Endothelial cell (in vitro differentiated cells): ENCODE measurements at regions not wholly inside any gene's neighbourhood (a gene's known extent, or its start where the extent isn't known, plus 50 kb on each side); places are given as distances from the start of the nearest gene placed in this dataset.

Experiments used
- DNase-seq: peaks from one replicate; pipeline ENCODE4 v3.0.0; 2021; ENCODE audit warnings: low spot score
- H3K27ac Mint-ChIP-seq: one replicate; pipeline ENCODE4 v1.8.0; 2021; ENCODE audit warnings: mixed read lengths, inconsistent platforms; ENCODE audit not compliant: unreplicated experiment
- H3K27me3 Mint-ChIP-seq: one replicate; pipeline ENCODE4 v1.8.0; 2021; ENCODE audit warnings: mild to moderate bottlenecking, moderate library complexity, mixed read lengths, inconsistent platforms; ENCODE audit not compliant: unreplicated experiment
- H3K36me3 Mint-ChIP-seq: one replicate; pipeline ENCODE4 v1.8.0; 2021; ENCODE audit warnings: mild to moderate bottlenecking, low read depth, mixed read lengths, inconsistent platforms; ENCODE audit not compliant: unreplicated experiment
- H3K4me1 Mint-ChIP-seq: one replicate; pipeline ENCODE4 v1.8.0; 2021; ENCODE audit warnings: mild to moderate bottlenecking, mixed read lengths, inconsistent platforms; ENCODE audit not compliant: unreplicated experiment
- H3K4me3 Mint-ChIP-seq: one replicate; pipeline ENCODE4 v1.8.0; 2021; ENCODE audit warnings: mild to moderate bottlenecking, mixed read lengths, inconsistent platforms; ENCODE audit not compliant: unreplicated experiment
- H3K9me3 Mint-ChIP-seq: one replicate; pipeline ENCODE4 v1.8.0; 2021; ENCODE audit warnings: mixed read lengths, inconsistent platforms; ENCODE audit not compliant: unreplicated experiment
- CTCF ChIP-seq: fragments of 200-600 bp; sonication (generic); IDR thresholded peaks from one replicate; pipeline ENCODE4 v1.5.0; 2021; ENCODE audit warnings: antibody characterized with exemption; ENCODE audit not compliant: unreplicated experiment

DNA sequence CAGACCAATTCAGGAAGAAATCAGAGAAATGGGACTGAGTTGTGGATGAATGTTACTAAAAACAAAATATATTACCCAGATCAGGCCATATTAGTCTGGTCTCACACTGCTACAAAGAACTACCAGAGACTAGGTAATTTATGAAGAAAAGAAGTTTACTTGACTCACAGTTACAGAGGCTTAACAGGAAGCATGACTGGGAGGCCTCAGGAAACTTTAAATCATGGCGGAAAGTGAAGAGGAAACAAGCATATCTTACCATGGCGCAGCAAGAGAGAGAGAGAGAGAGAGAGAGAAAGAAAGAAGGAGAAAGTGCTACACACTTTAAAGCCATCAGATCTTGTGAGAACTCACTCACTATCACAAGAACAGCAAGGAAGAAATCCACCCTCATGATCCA lies 636.8 kb upstream of the GRM3 start:
- TF ChIP-seq CTCF, result no peak
- Mint-ChIP-seq H3K36me3 (no peaks in the 10 kb centered on the region), H3K27ac (peak overlapping the region; percentile 91), H3K4me3 (no peak overlapping the region), H3K9me3 (no peaks in the 10 kb centered on the region), H3K27me3 (peaks cover 3% of the 10 kb centered on the region), H3K4me1 (peaks cover 4% of the 10 kb centered on the region)
- DNase-seq, result no peak

DNA sequence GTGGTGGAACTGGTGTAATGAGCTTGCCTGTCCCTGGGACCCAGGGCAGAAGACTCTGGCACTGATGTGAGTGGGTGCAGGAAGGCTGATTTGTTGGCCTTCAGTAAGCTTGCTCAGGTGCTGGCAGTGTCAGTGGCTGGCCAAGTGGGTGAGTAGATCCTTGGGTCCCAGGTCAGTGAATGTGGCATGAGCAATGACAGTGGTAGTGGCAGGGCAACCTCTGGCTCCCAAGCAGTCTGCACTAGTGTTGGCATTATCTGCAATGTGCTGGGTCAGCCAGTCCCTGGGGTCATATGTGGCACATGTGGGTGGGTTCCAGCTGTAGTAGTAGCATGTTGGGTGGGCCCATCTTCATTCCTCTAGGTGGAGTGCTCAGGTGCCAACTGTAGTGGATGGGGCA lies 640.9 kb upstream of the GRM3 start:
- peaks cover 3% of the 10 kb centered on the region for H3K27me3 Mint-ChIP-seq
- no peaks in the 10 kb centered on the region for H3K9me3 Mint-ChIP-seq
- no peak for TF ChIP-seq CTCF
- H3K4me1 Mint-ChIP-seq, result peaks cover 4% of the 10 kb centered on the region
- H3K4me3 Mint-ChIP-seq, result no peak overlapping the region
- H3K27ac Mint-ChIP-seq, result no peak overlapping the region
- H3K36me3 Mint-ChIP-seq, result no peaks in the 10 kb centered on the region
- no peak for DNase-seq

GRCh38 chr7:85997515-85997914 lies 646.2 kb upstream of the GRM3 start:
- DNase-seq, result no peak
- no peak overlapping the region for H3K27ac Mint-ChIP-seq
- no peaks in the 10 kb centered on the region for H3K9me3 Mint-ChIP-seq
- no peaks in the 10 kb centered on the region for H3K36me3 Mint-ChIP-seq
- no peak for TF ChIP-seq CTCF
- H3K4me1 Mint-ChIP-seq, result no peaks in the 10 kb centered on the region
- no peak overlapping the region for H3K4me3 Mint-ChIP-seq
- H3K27me3 Mint-ChIP-seq, result no peaks in the 10 kb centered on the region

GRCh38 chr7:85995101-85995500 lies 648.6 kb upstream of the GRM3 start:
- Mint-ChIP-seq H3K4me1 (no peaks in the 10 kb centered on the region), H3K9me3 (no peaks in the 10 kb centered on the region), H3K27me3 (no peaks in the 10 kb centered on the region), H3K27ac (no peak overlapping the region), H3K4me3 (no peak overlapping the region), H3K36me3 (no peaks in the 10 kb centered on the region)
- no peak for DNase-seq
- no peak for TF ChIP-seq CTCF

DNA sequence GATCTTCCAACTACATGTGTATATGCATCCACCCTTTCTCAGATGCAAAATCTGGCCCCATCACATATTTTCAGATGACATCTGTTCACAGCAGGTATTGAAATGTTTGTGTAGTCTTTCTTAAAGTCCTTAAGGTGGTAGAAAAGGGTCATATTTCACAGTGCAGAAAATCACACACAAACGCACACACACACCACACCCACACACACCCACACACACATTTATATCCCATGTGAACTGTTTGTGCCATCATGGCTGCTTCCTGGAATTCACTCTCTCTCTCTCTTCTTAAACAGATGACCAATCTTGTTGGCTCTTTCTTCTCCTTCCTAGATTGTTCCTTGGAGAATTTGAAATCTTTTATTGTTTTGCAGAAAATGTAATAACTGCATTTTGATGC lies 663.0 kb upstream of the GRM3 start:
- Mint-ChIP-seq H3K27me3 (peaks cover 2% of the 10 kb centered on the region), H3K36me3 (no peaks in the 10 kb centered on the region), H3K9me3 (no peaks in the 10 kb centered on the region), H3K4me1 (peaks cover 2% of the 10 kb centered on the region), H3K27ac (no peak overlapping the region), H3K4me3 (no peak overlapping the region)
- no peak for DNase-seq
- TF ChIP-seq CTCF, result no peak
